ENCODE measurements at regions not wholly inside any gene's neighbourhood (a gene's known extent, or its start where the extent isn't known, plus 50 kb on each side); places are given as distances from the start of the nearest gene placed in this dataset.

DNA sequence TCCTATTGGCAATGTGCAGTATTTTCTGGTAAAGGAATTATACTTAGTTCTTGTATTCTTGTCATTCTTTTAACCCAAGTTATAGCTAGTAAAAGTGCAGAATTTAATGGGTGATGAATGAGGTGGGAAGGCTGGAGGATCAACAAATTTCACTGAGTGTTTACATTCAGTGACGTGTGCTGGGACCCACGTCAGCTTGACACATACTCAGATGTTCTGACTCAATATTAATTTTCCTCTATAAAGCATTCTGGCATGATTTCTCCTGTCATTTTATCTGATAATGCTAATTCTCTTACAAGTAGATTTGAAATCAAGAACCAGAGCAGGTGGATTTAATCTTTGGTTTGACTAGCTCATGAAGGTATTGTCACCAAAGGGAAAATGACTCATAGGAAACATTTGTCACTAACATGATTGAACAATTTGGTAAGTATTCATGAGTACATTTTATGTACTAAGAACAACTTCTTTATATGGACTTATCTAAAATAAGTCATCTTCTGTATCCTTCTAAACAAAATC lies 71.0 kb upstream of the SYNPR start:
- no peaks in the 10 kb centered on the region for H3K9me3 ChIP-seq (ENCODE audit: control insufficient read depth in 1 of 2, insufficient read depth in 1 of 2, low read depth in 1 of 2, low read length in 2 of 2)
- no TSS peak for BruUV-seq (replicated peaks)
- H3K9me2 ChIP-seq (ENCODE audit: insufficient read depth): no peaks in the 10 kb centered on the region
- no peaks in the 10 kb centered on the region for H3K36me3 ChIP-seq (ENCODE audit: control insufficient read depth in 1 of 2, insufficient read depth in 2 of 2, low read length in 2 of 2)
- ChIA-PET POLR2A (no interaction called here), CTCF (no interaction called here), RAD21 (ENCODE audit: low non-redundant PET in 1 of 2, low total read pairs in 2 of 2, uncharacterized antibody in 2 of 2, unreplicated experiment in 2 of 2) (no interaction called here)
- H3K4me3 ChIP-seq (replicated peaks in 1 of 2; ENCODE audit: low read depth in 1 of 2, low read length in 2 of 2): no peak overlapping the region
- H3K27ac ChIP-seq (ENCODE audit: low read depth, low read length): no peak overlapping the region
- H3K9ac ChIP-seq (ENCODE audit: low read length): no peak overlapping the region
- H4K20me1 ChIP-seq (ENCODE audit: insufficient read depth): no peaks in the 10 kb centered on the region
- no peak overlapping the region for H2AFZ ChIP-seq (ENCODE audit: low read depth, low read length, poor library complexity, severe bottlenecking)
- intact Hi-C loops (cut with micrococcal nuclease): no loop called here
- H3K79me2 ChIP-seq (ENCODE audit: insufficient read depth, low read length): no peaks in the 10 kb centered on the region
- no peak for ATAC-seq
- H3K27me3 ChIP-seq (ENCODE audit: insufficient read depth, low read length): peaks cover 6% of the 10 kb centered on the region; the same call in 1 of the 2 replicates
- H3K4me1 ChIP-seq (ENCODE audit: control insufficient read depth in 1 of 2, insufficient read depth in 2 of 2, low read length in 2 of 2): no peaks in the 10 kb centered on the region
- TF ChIP-seq CBX3 (IDR thresholded peaks at IDR 0.05; ENCODE audit: low read depth) (no peak), SRF (IDR thresholded peaks at IDR 0.05; ENCODE audit: low read depth) (no peak), SIN3A (IDR thresholded peaks at IDR 0.05; ENCODE audit: low read depth) (no peak), EGR1 (IDR thresholded peaks at IDR 0.05; ENCODE audit: low read depth) (no peak), POLR2A (IDR thresholded peaks at IDR 0.05; ENCODE audit: borderline replicate concordance, extremely low read depth, insufficient read depth, insufficient read length) (no peak), EZH2phosphoT487 (IDR thresholded peaks at IDR 0.05; ENCODE audit: borderline replicate concordance) (no peak), ZNF274 (IDR thresholded peaks at IDR 0.05; ENCODE audit: low read depth, low read length) (no peak), ELF1 (IDR thresholded peaks at IDR 0.05; ENCODE audit: borderline replicate concordance, low read depth) (no peak), POLR2AphosphoS5 (IDR thresholded peaks at IDR 0.05; ENCODE audit: low read depth, low read length) (no peak)
- DNase-seq (ENCODE audit: low read depth, low spot score): no peak
- H3K4me2 ChIP-seq (ENCODE audit: low read length): no peak overlapping the region

- ChIA-PET RAD21 (ENCODE audit: low non-redundant PET in 1 of 2, low total read pairs in 2 of 2, uncharacterized antibody in 2 of 2, unreplicated experiment in 2 of 2) (no interaction called here), POLR2A (no interaction called here), CTCF (interaction anchor here (1.2 to 1.8 kb wide), 2 partner anchors 22 to 562 kb away, joined by 3 to 9 read pairs; no protein-coding TSS in a partner anchor)
- no TSS peak for BruUV-seq (replicated peaks)
- Histone ChIP-seq H3K9ac (ENCODE audit: low read length) (no peak overlapping the region), H3K4me2 (ENCODE audit: low read length) (no peak overlapping the region), H3K9me3 (ENCODE audit: control insufficient read depth in 1 of 2, insufficient read depth in 1 of 2, low read depth in 1 of 2, low read length in 2 of 2) (no peaks in the 10 kb centered on the region), H3K4me3 (replicated peaks in 1 of 2; ENCODE audit: low read depth in 1 of 2, low read length in 2 of 2) (no peak overlapping the region), H2AFZ (ENCODE audit: low read depth, low read length, poor library complexity, severe bottlenecking) (no peak overlapping the region), H3K4me1 (ENCODE audit: control insufficient read depth in 1 of 2, insufficient read depth in 2 of 2, low read length in 2 of 2) (no peaks in the 10 kb centered on the region), H3K27me3 (ENCODE audit: insufficient read depth, low read length) (no peaks in the 10 kb centered on the region), H3K36me3 (ENCODE audit: control insufficient read depth in 1 of 2, insufficient read depth in 2 of 2, low read length in 2 of 2) (no peaks in the 10 kb centered on the region), H3K27ac (ENCODE audit: low read depth, low read length) (no peak overlapping the region), H4K20me1 (ENCODE audit: insufficient read depth) (no peaks in the 10 kb centered on the region), H3K79me2 (ENCODE audit: insufficient read depth, low read length) (no peaks in the 10 kb centered on the region), H3K9me2 (ENCODE audit: insufficient read depth) (no peaks in the 10 kb centered on the region)
- no peak for ATAC-seq
- intact Hi-C loops (cut with micrococcal nuclease): loop anchor here (2.0 kb wide), 2 partner anchors 563 to 605 kb away; no protein-coding TSS in a partner anchor
- no peak for DNase-seq (ENCODE audit: low read depth, low spot score)
- no peak for TF ChIP-seq SRF (IDR thresholded peaks at IDR 0.05; ENCODE audit: low read depth)
- no peak for TF ChIP-seq EZH2phosphoT487 (IDR thresholded peaks at IDR 0.05; ENCODE audit: borderline replicate concordance)
- no peak for TF ChIP-seq POLR2AphosphoS5 (IDR thresholded peaks at IDR 0.05; ENCODE audit: low read depth, low read length)
- TF ChIP-seq, protein P1, sequence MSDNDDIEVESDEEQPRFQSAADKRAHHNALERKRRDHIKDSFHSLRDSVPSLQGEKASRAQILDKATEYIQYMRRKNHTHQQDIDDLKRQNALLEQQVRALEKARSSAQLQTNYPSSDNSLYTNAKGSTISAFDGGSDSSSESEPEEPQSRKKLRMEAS (IDR thresholded peaks at IDR 0.05): no peak
- TF ChIP-seq, protein P2, sequence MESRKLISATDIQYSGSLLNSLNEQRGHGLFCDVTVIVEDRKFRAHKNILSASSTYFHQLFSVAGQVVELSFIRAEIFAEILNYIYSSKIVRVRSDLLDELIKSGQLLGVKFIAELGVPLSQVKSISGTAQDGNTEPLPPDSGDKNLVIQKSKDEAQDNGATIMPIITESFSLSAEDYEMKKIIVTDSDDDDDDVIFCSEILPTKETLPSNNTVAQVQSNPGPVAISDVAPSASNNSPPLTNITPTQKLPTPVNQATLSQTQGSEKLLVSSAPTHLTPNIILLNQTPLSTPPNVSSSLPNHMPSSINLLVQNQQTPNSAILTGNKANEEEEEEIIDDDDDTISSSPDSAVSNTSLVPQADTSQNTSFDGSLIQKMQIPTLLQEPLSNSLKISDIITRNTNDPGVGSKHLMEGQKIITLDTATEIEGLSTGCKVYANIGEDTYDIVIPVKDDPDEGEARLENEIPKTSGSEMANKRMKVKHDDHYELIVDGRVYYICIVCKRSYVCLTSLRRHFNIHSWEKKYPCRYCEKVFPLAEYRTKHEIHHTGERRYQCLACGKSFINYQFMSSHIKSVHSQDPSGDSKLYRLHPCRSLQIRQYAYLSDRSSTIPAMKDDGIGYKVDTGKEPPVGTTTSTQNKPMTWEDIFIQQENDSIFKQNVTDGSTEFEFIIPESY (IDR thresholded peaks at IDR 0.05; ENCODE audit: extremely low read depth, insufficient replicate concordance, low read length): no peak
- no peak for TF ChIP-seq EZH2 (IDR thresholded peaks at IDR 0.05)
- no peak for TF ChIP-seq EGR1 (IDR thresholded peaks at IDR 0.05; ENCODE audit: low read depth)
- no peak for TF ChIP-seq CBX3 (IDR thresholded peaks at IDR 0.05; ENCODE audit: low read depth)
- TF ChIP-seq ZFX (IDR thresholded peaks at IDR 0.05): no peak
- no peak for TF ChIP-seq YY1 (IDR thresholded peaks at IDR 0.05; ENCODE audit: extremely low read depth, insufficient replicate concordance, low read depth, low read length)
- TF ChIP-seq, protein P3, sequence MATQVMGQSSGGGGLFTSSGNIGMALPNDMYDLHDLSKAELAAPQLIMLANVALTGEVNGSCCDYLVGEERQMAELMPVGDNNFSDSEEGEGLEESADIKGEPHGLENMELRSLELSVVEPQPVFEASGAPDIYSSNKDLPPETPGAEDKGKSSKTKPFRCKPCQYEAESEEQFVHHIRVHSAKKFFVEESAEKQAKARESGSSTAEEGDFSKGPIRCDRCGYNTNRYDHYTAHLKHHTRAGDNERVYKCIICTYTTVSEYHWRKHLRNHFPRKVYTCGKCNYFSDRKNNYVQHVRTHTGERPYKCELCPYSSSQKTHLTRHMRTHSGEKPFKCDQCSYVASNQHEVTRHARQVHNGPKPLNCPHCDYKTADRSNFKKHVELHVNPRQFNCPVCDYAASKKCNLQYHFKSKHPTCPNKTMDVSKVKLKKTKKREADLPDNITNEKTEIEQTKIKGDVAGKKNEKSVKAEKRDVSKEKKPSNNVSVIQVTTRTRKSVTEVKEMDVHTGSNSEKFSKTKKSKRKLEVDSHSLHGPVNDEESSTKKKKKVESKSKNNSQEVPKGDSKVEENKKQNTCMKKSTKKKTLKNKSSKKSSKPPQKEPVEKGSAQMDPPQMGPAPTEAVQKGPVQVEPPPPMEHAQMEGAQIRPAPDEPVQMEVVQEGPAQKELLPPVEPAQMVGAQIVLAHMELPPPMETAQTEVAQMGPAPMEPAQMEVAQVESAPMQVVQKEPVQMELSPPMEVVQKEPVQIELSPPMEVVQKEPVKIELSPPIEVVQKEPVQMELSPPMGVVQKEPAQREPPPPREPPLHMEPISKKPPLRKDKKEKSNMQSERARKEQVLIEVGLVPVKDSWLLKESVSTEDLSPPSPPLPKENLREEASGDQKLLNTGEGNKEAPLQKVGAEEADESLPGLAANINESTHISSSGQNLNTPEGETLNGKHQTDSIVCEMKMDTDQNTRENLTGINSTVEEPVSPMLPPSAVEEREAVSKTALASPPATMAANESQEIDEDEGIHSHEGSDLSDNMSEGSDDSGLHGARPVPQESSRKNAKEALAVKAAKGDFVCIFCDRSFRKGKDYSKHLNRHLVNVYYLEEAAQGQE (IDR thresholded peaks at IDR 0.05; ENCODE audit: low read depth): no peak
- TF ChIP-seq ELF1 (IDR thresholded peaks at IDR 0.05; ENCODE audit: borderline replicate concordance, low read depth): no peak
Observed at GRCh38 chr3:63228087-63228486, 50.0 kb upstream of the SYNPR start.
